ENCODE measurements at regions not wholly inside any gene's neighbourhood (a gene's known extent, or its start where the extent isn't known, plus 50 kb on each side); places are given as distances from the start of the nearest gene placed in this dataset.

DNA sequence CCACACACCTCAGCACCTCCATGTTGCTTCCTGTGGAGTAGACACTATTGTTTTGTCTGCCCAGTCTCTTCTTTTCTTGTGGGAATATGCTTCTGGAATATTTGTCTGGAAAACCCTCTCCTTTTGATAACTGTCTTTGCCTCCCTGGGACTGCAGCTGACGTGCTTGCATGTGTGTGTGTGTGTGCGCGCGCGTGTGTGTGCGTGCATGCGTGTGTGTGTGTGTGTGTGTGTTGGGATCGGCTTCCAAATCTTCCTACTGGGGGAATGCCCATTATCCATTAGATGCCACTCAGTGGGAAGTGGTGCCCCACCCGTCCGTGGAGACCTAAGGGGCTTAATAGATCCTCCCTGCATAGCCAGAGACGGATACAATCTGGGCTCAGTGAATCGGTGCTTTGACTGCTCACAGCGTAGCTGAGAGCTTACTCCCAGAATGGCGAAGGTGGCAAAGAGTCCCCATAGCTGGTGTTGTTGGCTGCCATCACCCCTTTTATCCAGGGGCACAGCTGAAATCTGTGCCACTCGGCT lies 86.9 kb downstream of the RRM2 start:
- POLR2A ChIA-PET, result no interaction called here
- FAIRE-seq (no peak), DNase-seq (ENCODE audit: low read depth, low spot score) (no peak)
- H3K79me2 ChIP-seq (ENCODE audit: control insufficient read depth, insufficient read depth, low read length), result no peaks in the 10 kb centered on the region
- H4K20me1 ChIP-seq (replicated peaks; ENCODE audit: control insufficient read depth, extremely low read depth, insufficient read depth, low read length), result no peaks in the 10 kb centered on the region
- TF ChIP-seq MYC (IDR thresholded peaks at IDR 0.05; ENCODE audit: low read depth, low read length), result no peak
- no peak for TF ChIP-seq GATA2 (IDR thresholded peaks at IDR 0.05; ENCODE audit: insufficient read depth, insufficient read length, low read depth, low read length)
- TF ChIP-seq EZH2 (IDR thresholded peaks at IDR 0.05; ENCODE audit: borderline replicate concordance, low read depth, low read length, severe bottlenecking), result no peak
- TF ChIP-seq FOS (IDR thresholded peaks at IDR 0.05; ENCODE audit: borderline replicate concordance, insufficient read depth, low read length), result no peak
- TF ChIP-seq, protein P1, sequence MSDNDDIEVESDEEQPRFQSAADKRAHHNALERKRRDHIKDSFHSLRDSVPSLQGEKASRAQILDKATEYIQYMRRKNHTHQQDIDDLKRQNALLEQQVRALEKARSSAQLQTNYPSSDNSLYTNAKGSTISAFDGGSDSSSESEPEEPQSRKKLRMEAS (IDR thresholded peaks at IDR 0.05; ENCODE audit: insufficient read depth, insufficient read length), result no peak
- TF ChIP-seq, protein P2, sequence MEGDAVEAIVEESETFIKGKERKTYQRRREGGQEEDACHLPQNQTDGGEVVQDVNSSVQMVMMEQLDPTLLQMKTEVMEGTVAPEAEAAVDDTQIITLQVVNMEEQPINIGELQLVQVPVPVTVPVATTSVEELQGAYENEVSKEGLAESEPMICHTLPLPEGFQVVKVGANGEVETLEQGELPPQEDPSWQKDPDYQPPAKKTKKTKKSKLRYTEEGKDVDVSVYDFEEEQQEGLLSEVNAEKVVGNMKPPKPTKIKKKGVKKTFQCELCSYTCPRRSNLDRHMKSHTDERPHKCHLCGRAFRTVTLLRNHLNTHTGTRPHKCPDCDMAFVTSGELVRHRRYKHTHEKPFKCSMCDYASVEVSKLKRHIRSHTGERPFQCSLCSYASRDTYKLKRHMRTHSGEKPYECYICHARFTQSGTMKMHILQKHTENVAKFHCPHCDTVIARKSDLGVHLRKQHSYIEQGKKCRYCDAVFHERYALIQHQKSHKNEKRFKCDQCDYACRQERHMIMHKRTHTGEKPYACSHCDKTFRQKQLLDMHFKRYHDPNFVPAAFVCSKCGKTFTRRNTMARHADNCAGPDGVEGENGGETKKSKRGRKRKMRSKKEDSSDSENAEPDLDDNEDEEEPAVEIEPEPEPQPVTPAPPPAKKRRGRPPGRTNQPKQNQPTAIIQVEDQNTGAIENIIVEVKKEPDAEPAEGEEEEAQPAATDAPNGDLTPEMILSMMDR (IDR thresholded peaks at IDR 0.05; ENCODE audit: extremely low read depth in 1 of 2, insufficient read depth in 1 of 2, low read depth in 1 of 2, low read length in 2 of 2), result no peak
- TF ChIP-seq JUN (IDR thresholded peaks at IDR 0.05; ENCODE audit: borderline replicate concordance, insufficient read depth, insufficient read length, low read depth), result no peak
- TF ChIP-seq POLR2A (IDR thresholded peaks at IDR 0.05; ENCODE audit: low read depth, low read length), result no peak
- TF ChIP-seq POLR2AphosphoS5 (IDR thresholded peaks at IDR 0.05; ENCODE audit: insufficient read depth, low read depth, low read length), result no peak
- no peak overlapping the region for H2AFZ ChIP-seq (ENCODE audit: low read depth, low read length)
- H3K4me3 ChIP-seq (replicated peaks in 1 of 3; ENCODE audit: insufficient read depth in 1 of 3, low read depth in 1 of 3, low read length in 3 of 3), result no peak overlapping the region
- CTCF ChIA-PET, result interaction anchor here (1.6 kb wide), 1 partner anchor 10 kb away, joined by 3 read pairs; no protein-coding TSS in a partner anchor
- no peaks in the 10 kb centered on the region for H3K9me1 ChIP-seq (replicated peaks; ENCODE audit: control insufficient read depth, extremely low read depth, insufficient read depth, low read length)
- no peaks in the 10 kb centered on the region for H3K9me3 ChIP-seq (replicated peaks; ENCODE audit: control insufficient read depth, insufficient read depth, low read length)
- no peak overlapping the region for H3K9ac ChIP-seq (replicated peaks; ENCODE audit: extremely low read depth, insufficient read depth, low read length)
- H3K4me1 ChIP-seq (ENCODE audit: control insufficient read depth, extremely low read depth, insufficient read depth, low read length), result no peaks in the 10 kb centered on the region
- H3K36me3 ChIP-seq (ENCODE audit: control insufficient read depth in 2 of 2, extremely low read depth in 1 of 2, insufficient read depth in 2 of 2, low read length in 2 of 2), result no peaks in the 10 kb centered on the region
- no TSS peak for BruUV-seq (replicated peaks)
- H3K27me3 ChIP-seq (ENCODE audit: control insufficient read depth in 2 of 2, insufficient read depth in 2 of 2, low read length in 2 of 2), result no peaks in the 10 kb centered on the region
- H3K4me2 ChIP-seq (ENCODE audit: insufficient read depth, low read length), result no peak overlapping the region
- intact Hi-C loops (cut with micrococcal nuclease) (no loop called here), dilution Hi-C loops (cut with MboI; ENCODE audit: extremely low pct_ligation_motif_present, low sequenced_read_pairs) (no loop called here)
- no peak overlapping the region for H3K27ac ChIP-seq (ENCODE audit: insufficient read depth, low read depth, low read length)

Data from endothelial cell of umbilical vein (primary cell).